H9 (cell line): ENCODE measurements at regions not wholly inside any gene's neighbourhood (a gene's known extent, or its start where the extent isn't known, plus 50 kb on each side); places are given as distances from the start of the nearest gene placed in this dataset.
A peak's percentile ranks its signal among the peaks of the same experiment; 100 is the strongest.

ENCODE experiments used
- DNase-seq: peaks from one replicate; pipeline ENCODE4 v3.0.0-alpha.2; 2017
- H2AFZ ChIP-seq: one replicate; pipeline ENCODE4 v1.6.1; 2013; ENCODE audit warnings: mild to moderate bottlenecking, low read length, control low read depth, moderate library complexity
- H2AK5ac ChIP-seq: 2 replicates; pipeline ENCODE4 v1.6.1; 2013; ENCODE audit warnings: low read length, control low read depth, mixed read lengths; ENCODE audit not compliant: insufficient read length
- H2BK120ac ChIP-seq: one replicate; pipeline ENCODE4 v1.6.1; 2013; ENCODE audit warnings: low read depth, mild to moderate bottlenecking, low read length, control low read depth, inconsistent platforms; ENCODE audit not compliant: poor library complexity, severe bottlenecking
- H2BK12ac ChIP-seq: 2 replicates; pipeline ENCODE4 v1.6.1; 2013; ENCODE audit warnings: low read length, control low read depth, mixed read lengths, low read depth; ENCODE audit not compliant: insufficient read length
- H2BK15ac ChIP-seq: 2 replicates; pipeline ENCODE4 v1.6.1; 2013; ENCODE audit warnings: low read depth, low read length, control low read depth
- H2BK20ac ChIP-seq: one replicate; pipeline ENCODE4 v1.6.1; 2013; ENCODE audit warnings: low read depth, mild to moderate bottlenecking, low read length, control low read depth, inconsistent platforms; ENCODE audit not compliant: poor library complexity, severe bottlenecking
- H2BK5ac ChIP-seq: 2 replicates; pipeline ENCODE4 v1.6.1; 2013; ENCODE audit warnings: low read length, control low read depth, mixed read lengths; ENCODE audit not compliant: insufficient read length
- H3K14ac ChIP-seq: 2 replicates; pipeline ENCODE4 v1.6.1; 2013; ENCODE audit warnings: low read length, control low read depth; ENCODE audit not compliant: insufficient read depth
- H3K18ac ChIP-seq: 2 replicates; pipeline ENCODE4 v1.6.1; 2013; ENCODE audit warnings: low read depth, mild to moderate bottlenecking, mixed read lengths, low read length, control low read depth; ENCODE audit not compliant: insufficient read length
- H3K23ac ChIP-seq: 2 replicates; pipeline ENCODE4 v1.6.1; 2013; ENCODE audit warnings: low read length, control low read depth, mixed read lengths, low read depth; ENCODE audit not compliant: insufficient read length
- H3K23me2 ChIP-seq: 2 replicates; pipeline ENCODE4 v1.6.1; 2013; ENCODE audit warnings: low read depth, mild to moderate bottlenecking, mixed read lengths, low read length, control low read depth; ENCODE audit not compliant: insufficient read length, poor library complexity, severe bottlenecking
- H3K27ac ChIP-seq: 2 replicates; pipeline ENCODE4 v1.5.1; 2013; ENCODE audit warnings: low read length, control low read depth, mixed read lengths, low read depth; ENCODE audit not compliant: insufficient read length
- H3K27me3 ChIP-seq: 2 replicates; pipeline ENCODE4 v1.6.1; 2013; ENCODE audit warnings: low read length, control low read depth, inconsistent platforms; ENCODE audit not compliant: insufficient read depth
- H3K4ac ChIP-seq: 2 replicates; pipeline ENCODE4 v1.6.1; 2013; ENCODE audit warnings: low read depth, mild to moderate bottlenecking, control low read depth, inconsistent platforms, low read length, moderate library complexity
- H3K4me1 ChIP-seq: 2 replicates; pipeline ENCODE4 v1.6.1; 2013; ENCODE audit warnings: low read length, control low read depth, inconsistent platforms; ENCODE audit not compliant: insufficient read depth
- H3K4me2 ChIP-seq: 2 replicates; pipeline ENCODE4 v1.6.1; 2013; ENCODE audit warnings: low read length, control low read depth, mixed read lengths; ENCODE audit not compliant: insufficient read length, insufficient read depth
- H3K56ac ChIP-seq: 2 replicates; pipeline ENCODE4 v1.6.1; 2013; ENCODE audit warnings: low read depth, mild to moderate bottlenecking, mixed read lengths, low read length, control low read depth; ENCODE audit not compliant: insufficient read length
- H3K79me1 ChIP-seq: 2 replicates; pipeline ENCODE4 v1.6.1; 2013; ENCODE audit warnings: low read depth, mild to moderate bottlenecking, moderate library complexity, low read length, control low read depth, inconsistent platforms; ENCODE audit not compliant: insufficient read depth, poor library complexity, severe bottlenecking
- H3K79me2 ChIP-seq: 2 replicates; pipeline ENCODE4 v1.6.1; 2013; ENCODE audit warnings: low read length, control low read depth, inconsistent platforms; ENCODE audit not compliant: insufficient read depth
- H3K9ac ChIP-seq: 2 replicates; pipeline ENCODE4 v1.6.1; 2013; ENCODE audit warnings: low read length, control low read depth, mixed read lengths; ENCODE audit not compliant: insufficient read length; ENCODE audit errors: extremely low read depth
- H3K9me3 ChIP-seq: one replicate; pipeline ENCODE4 v1.6.1; 2013; ENCODE audit warnings: low read depth, low read length, inconsistent platforms; ENCODE audit not compliant: control insufficient read depth
- H3T11ph ChIP-seq: one replicate; pipeline ENCODE4 v1.6.1; 2013; ENCODE audit warnings: mild to moderate bottlenecking, low read length, control low read depth, inconsistent platforms
- H4K20me1 ChIP-seq: one replicate; pipeline ENCODE4 v1.6.1; 2013; ENCODE audit not compliant: control insufficient read depth, insufficient read length, insufficient read depth
- H4K5ac ChIP-seq: 2 replicates; pipeline ENCODE4 v1.6.1; 2013; ENCODE audit warnings: low read depth, mild to moderate bottlenecking, mixed read lengths, low read length, control low read depth; ENCODE audit not compliant: insufficient read length
- H4K8ac ChIP-seq: replicated peaks from 2 replicates; pipeline ENCODE4 v1.6.1; 2013; ENCODE audit warnings: low read length, control low read depth, mixed read lengths, low read depth; ENCODE audit not compliant: insufficient read length
- H4K91ac ChIP-seq: 2 replicates; pipeline ENCODE4 v1.6.1; 2013; ENCODE audit warnings: low read depth, mild to moderate bottlenecking, moderate library complexity, mixed read lengths, low read length, control low read depth; ENCODE audit not compliant: insufficient read length
- H3K27ac Mint-ChIP-seq, 3 experiments: 2 replicates in 2 of 3; 3 replicates in 1 of 3; pipeline ENCODE4 v1.8.0; 2020 to 2021; ENCODE audit warnings: mixed read lengths in 3 of 3, mild to moderate bottlenecking in 1 of 3, moderate library complexity in 1 of 3
- H3K27me3 Mint-ChIP-seq: 2 replicates; pipeline ENCODE4 v1.8.0; 2021; ENCODE audit warnings: low read depth, mild to moderate bottlenecking, moderate library complexity, mixed read lengths
- H3K36me3 Mint-ChIP-seq, 3 experiments: 2 replicates in 2 of 3; 3 replicates in 1 of 3; pipeline ENCODE4 v1.8.0; 2020 to 2021; ENCODE audit warnings: low read depth in 3 of 3, mixed read lengths in 3 of 3; ENCODE audit not compliant: insufficient read depth in 1 of 3
- H3K4me1 Mint-ChIP-seq, 2 experiments: 2 replicates each; pipeline ENCODE4 v1.8.0; 2020; ENCODE audit warnings: mixed read lengths in 2 of 2
- H3K4me3 Mint-ChIP-seq, 2 experiments: 2 replicates in 1 of 2; 3 replicates in 1 of 2; pipeline ENCODE4 v1.8.0; 2020 to 2021; ENCODE audit warnings: mild to moderate bottlenecking in 2 of 2, mixed read lengths in 2 of 2, moderate library complexity in 1 of 2
- H3K9me3 Mint-ChIP-seq, 2 experiments: 2 replicates in 1 of 2; 3 replicates in 1 of 2; pipeline ENCODE4 v1.8.0; 2020; ENCODE audit warnings: mild to moderate bottlenecking in 2 of 2, mixed read lengths in 2 of 2, moderate library complexity in 1 of 2
- CTCF ChIP-seq: fragments of 200-600 bp; sonication (generic); conservative IDR thresholded peaks from 3 replicates; pipeline ENCODE4 v1.8.0; 2021; ENCODE audit warnings: antibody characterized with exemption, mild to moderate bottlenecking
- WGBS: extraction: QIAGEN DNeasy Blood & Tissue Kit; methylation state at CpG from one replicate; pipeline ENCODE4 v1.1.7; 2013; ENCODE audit warnings: missing lambda C conversion rate, low lambda C conversion rate, mixed read lengths; ENCODE audit not compliant: insufficient read length; ENCODE audit errors: extremely low coverage; 5-methylcytosine and 5-hydroxymethylcytosine counted together

GRCh38 chr20:19081937-19082336 lies 130.5 kb upstream of the SLC24A3 start:
- Histone ChIP-seq H3K4me1 (no peaks in the 10 kb centered on the region; the same call in 1 of the 2 replicates), H3K18ac (no peak overlapping the region), H4K8ac (no peak overlapping the region), H3K79me2 (no peaks in the 10 kb centered on the region), H3K79me1 (no peaks in the 10 kb centered on the region), H3K23me2 (no peaks in the 10 kb centered on the region), H3K9ac (no peak overlapping the region), H2BK20ac (no peak overlapping the region), H3K9me3 (no peaks in the 10 kb centered on the region), H3K56ac (no peak overlapping the region), H3T11ph (no peak overlapping the region), H2BK15ac (no peak overlapping the region), H3K27me3 (no peaks in the 10 kb centered on the region), H3K4ac (no peak overlapping the region), H4K20me1 (no peaks in the 10 kb centered on the region), H3K23ac (no peak overlapping the region), H4K91ac (no peak overlapping the region), H3K4me2 (no peak overlapping the region), H2BK5ac (no peak overlapping the region), H3K14ac (no peak overlapping the region), H2AFZ (no peak overlapping the region), H3K27ac (no peak overlapping the region), H2BK12ac (no peak overlapping the region), H4K5ac (no peak overlapping the region), H2AK5ac (no peak overlapping the region), H2BK120ac (no peak overlapping the region)
- DNase-seq = no peak
- Mint-ChIP-seq H3K36me3 (peaks cover 0 to 17% (median 4%) of the 10 kb centered on the region in 3 experiments; a peak in 4 of 7 replicates), H3K27ac (peak overlapping the region in 1 of 3 experiments; percentile 56; a peak in 1 of 7 replicates), H3K9me3 (peaks cover 7 to 19% of the 10 kb centered on the region in 2 experiments; a peak in 4 of 5 replicates), H3K27me3 (0 out of 2 replicates have a peak, but pooled peaks cover 2% of the 10 kb centered on the region), H3K4me3 (no peak overlapping the region), H3K4me1 (peaks cover 4% of the 10 kb centered on the region in 2 experiments; a peak in 3 of 4 replicates)
- WGBS = no CpG with 5 or more reads among the region's 1 CpG
- no peak for TF ChIP-seq CTCF
